Vagina (tissue), 2 donors: ENCODE measurements at regions not wholly inside any gene's neighbourhood (a gene's known extent, or its start where the extent isn't known, plus 50 kb on each side); places are given as distances from the start of the nearest gene placed in this dataset.
A peak's percentile ranks its signal among the peaks of the same experiment; 100 is the strongest.

Experiments used
- DNase-seq, 2 donors: peaks; one replicate each; pipeline ENCODE4 v3.0.0-alpha.2; 2017; ENCODE audit errors: extremely low spot score in 2 of 2
- H3K27ac ChIP-seq: fragments of 200-600 bp; sonication (generic); one replicate; pipeline ENCODE4 v1.5.1; 2019
- H3K27me3 ChIP-seq: fragments of 200-600 bp; sonication (generic); one replicate; pipeline ENCODE4 v1.5.1; 2019
- H3K36me3 ChIP-seq, 2 donors: fragments of 200-600 bp; sonication (generic); one replicate each; pipeline ENCODE4 v1.5.1; 2017 to 2019
- H3K4me1 ChIP-seq: fragments of 200-600 bp; sonication (generic); one replicate; pipeline ENCODE4 v1.5.1; 2019
- H3K4me3 ChIP-seq, 2 donors: fragments of 200-600 bp; sonication (generic); 1 replicate in 1 of 2; 2 replicates in 1 of 2; pipeline ENCODE4 v1.5.1; 2016 to 2019
- H3K9me3 ChIP-seq: fragments of 200-600 bp; sonication (generic); one replicate; pipeline ENCODE4 v1.5.1; 2019
- POLR2A ChIP-seq, 2 donors: fragments of 450-650 bp; IDR thresholded peaks; one replicate each; pipeline ENCODE4 v1.6.1; 2017; ENCODE audit warnings: antibody characterized with exemption in 2 of 2, mild to moderate bottlenecking in 2 of 2, moderate library complexity in 2 of 2
- POLR2AphosphoS5 ChIP-seq, 2 donors: sonication (generic); formaldehyde crosslinking; IDR thresholded peaks; one replicate each; pipeline ENCODE4 v1.9.0; 2017; ENCODE audit warnings: antibody characterized with exemption in 2 of 2, mild to moderate bottlenecking in 2 of 2, low read depth in 1 of 2; ENCODE audit not compliant: insufficient read depth in 1 of 2
- intact Hi-C: fragments of 100-400 bp; cut with DNase I; formaldehyde crosslinking; loops from one replicate; pipeline ENCODE4 v1.15.1; 2023
- TF ChIP-seq, protein P1 (sequence below), 3 experiments: fragments of 450-650 bp in 2 of 3; fragments of 200-600 bp in 1 of 3; sonication (generic) in 1 of 3; IDR thresholded peaks; one replicate each; pipeline ENCODE4 v1.5.1; 2017 to 2019; ENCODE audit warnings: antibody characterized with exemption in 3 of 3, mild to moderate bottlenecking in 2 of 3, moderate library complexity in 2 of 3

DNA sequence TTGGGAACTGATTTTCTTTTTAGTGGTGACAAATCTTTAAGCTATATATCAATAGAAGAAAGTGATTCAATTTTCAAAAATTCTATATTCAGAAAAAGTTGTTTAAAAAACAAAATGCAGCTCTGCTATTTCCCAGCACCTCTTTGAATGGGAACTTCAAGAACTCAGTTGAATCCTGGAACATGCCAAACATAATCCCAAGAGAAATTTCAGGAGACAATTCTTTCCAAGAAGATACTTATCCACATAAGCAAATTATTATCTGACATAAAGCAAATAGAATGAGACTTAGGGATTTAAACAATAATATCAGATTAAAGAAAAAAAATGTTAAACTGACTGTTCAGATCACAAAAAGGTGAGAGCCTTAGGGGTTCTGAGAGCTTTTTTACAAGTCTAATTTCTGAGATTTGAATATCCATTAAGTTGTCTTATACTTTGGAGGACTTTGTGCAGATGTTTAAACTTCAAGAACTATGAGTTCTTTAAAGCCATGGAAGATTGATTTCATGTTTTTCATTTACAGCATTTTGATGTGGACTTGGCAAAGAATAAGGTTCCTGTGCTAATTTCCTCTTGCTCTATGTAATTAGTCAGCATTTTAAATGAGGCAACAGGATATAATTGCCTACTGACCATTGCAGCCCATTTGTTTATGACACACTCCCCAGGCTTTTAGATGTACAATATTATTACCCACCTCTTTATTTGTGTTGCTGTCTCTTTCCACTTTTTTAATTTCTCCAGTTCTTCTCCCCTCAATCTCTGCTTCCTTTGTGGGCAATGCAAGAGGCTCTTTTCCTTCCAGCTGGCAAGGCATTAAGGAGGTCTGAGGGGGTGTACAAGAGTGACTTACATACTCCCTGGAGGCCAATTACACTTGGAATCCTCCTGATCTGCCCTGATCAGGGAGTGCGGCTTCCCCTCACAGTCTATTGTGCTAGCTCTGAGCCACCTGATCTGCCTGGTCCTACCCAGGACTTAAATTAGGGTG lies 419.1 kb downstream of the NR2F1-AS1 start:
- Histone ChIP-seq H3K9me3 (no peaks in the 10 kb centered on the region), H3K36me3 (no peaks in the 10 kb centered on the region), H3K27ac (peak overlapping the region; percentile 55), H3K27me3 (no peaks in the 10 kb centered on the region), H3K4me3 (no peak overlapping the region), H3K4me1 (peaks cover 25% of the 10 kb centered on the region)
- intact Hi-C loops, result no loop called here
- TF ChIP-seq POLR2A (IDR thresholded peaks at IDR 0.05), result no peak
- TF ChIP-seq, protein P1, sequence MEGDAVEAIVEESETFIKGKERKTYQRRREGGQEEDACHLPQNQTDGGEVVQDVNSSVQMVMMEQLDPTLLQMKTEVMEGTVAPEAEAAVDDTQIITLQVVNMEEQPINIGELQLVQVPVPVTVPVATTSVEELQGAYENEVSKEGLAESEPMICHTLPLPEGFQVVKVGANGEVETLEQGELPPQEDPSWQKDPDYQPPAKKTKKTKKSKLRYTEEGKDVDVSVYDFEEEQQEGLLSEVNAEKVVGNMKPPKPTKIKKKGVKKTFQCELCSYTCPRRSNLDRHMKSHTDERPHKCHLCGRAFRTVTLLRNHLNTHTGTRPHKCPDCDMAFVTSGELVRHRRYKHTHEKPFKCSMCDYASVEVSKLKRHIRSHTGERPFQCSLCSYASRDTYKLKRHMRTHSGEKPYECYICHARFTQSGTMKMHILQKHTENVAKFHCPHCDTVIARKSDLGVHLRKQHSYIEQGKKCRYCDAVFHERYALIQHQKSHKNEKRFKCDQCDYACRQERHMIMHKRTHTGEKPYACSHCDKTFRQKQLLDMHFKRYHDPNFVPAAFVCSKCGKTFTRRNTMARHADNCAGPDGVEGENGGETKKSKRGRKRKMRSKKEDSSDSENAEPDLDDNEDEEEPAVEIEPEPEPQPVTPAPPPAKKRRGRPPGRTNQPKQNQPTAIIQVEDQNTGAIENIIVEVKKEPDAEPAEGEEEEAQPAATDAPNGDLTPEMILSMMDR (IDR thresholded peaks at IDR 0.05), result no peak
- TF ChIP-seq POLR2AphosphoS5 (IDR thresholded peaks at IDR 0.05; ENCODE audit: insufficient read depth in 1 of 2, low read depth in 1 of 2), result no peak
- no peak for DNase-seq

DNA sequence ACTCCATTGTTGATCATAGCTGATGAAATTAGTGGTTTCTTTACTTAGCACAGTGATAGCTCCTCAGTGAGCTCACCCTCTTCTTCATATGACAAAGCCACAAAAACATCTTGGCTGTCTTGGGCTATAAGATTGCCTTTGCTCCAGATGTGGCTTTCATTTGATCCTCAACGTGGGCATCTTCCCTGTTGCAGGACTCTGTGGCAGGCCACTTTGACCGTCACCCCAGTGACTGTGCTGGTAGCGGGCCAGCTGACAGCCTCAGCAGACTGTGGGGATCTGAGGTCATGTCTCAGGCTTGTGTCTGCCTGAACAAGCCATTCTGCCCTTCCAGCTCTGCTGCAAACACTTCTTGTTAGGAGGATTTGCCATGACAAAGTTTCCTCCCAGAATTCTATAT lies 422.2 kb downstream of the NR2F1-AS1 start:
- Histone ChIP-seq H3K4me3 (no peak overlapping the region), H3K27me3 (no peaks in the 10 kb centered on the region), H3K36me3 (no peaks in the 10 kb centered on the region), H3K27ac (no peak overlapping the region), H3K9me3 (no peaks in the 10 kb centered on the region), H3K4me1 (peaks cover 25% of the 10 kb centered on the region)
- intact Hi-C loops, result no loop called here
- no peak for TF ChIP-seq POLR2A (IDR thresholded peaks at IDR 0.05)
- no peak for TF ChIP-seq POLR2AphosphoS5 (IDR thresholded peaks at IDR 0.05; ENCODE audit: insufficient read depth in 1 of 2, low read depth in 1 of 2)
- TF ChIP-seq, protein P1 (IDR thresholded peaks at IDR 0.05), result no peak
- DNase-seq, result no peak

DNA sequence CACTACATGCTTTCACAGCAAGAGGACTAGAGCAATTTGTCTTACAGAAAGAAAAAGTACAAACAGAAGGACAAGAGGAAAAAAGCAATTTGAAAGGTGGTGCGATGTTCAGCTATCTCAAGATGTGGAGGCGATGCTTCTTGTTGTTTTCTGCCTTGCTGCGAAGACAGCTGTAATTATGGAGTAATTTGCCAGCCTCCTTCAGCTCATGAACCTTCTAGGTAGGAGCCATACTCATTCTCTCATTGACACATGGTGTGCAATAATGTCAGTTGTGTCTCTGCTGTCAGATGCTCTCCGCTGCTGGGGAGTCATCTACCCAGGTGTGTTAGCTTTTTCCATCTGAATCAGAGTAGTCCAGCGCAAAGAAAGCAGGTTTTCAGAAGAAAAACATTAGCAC lies 424.5 kb downstream of the NR2F1-AS1 start:
- H3K9me3 ChIP-seq, result no peaks in the 10 kb centered on the region
- TF ChIP-seq POLR2A (IDR thresholded peaks at IDR 0.05) (no peak), POLR2AphosphoS5 (IDR thresholded peaks at IDR 0.05; ENCODE audit: insufficient read depth in 1 of 2, low read depth in 1 of 2) (no peak)
- TF ChIP-seq, protein P1 (IDR thresholded peaks at IDR 0.05), result no peak
- H3K4me1 ChIP-seq, result peaks cover 6% of the 10 kb centered on the region
- intact Hi-C loops, result no loop called here
- no peak overlapping the region for H3K27ac ChIP-seq
- no peak for DNase-seq
- H3K36me3 ChIP-seq, result no peaks in the 10 kb centered on the region
- H3K4me3 ChIP-seq, result no peak overlapping the region
- H3K27me3 ChIP-seq, result no peaks in the 10 kb centered on the region

DNA sequence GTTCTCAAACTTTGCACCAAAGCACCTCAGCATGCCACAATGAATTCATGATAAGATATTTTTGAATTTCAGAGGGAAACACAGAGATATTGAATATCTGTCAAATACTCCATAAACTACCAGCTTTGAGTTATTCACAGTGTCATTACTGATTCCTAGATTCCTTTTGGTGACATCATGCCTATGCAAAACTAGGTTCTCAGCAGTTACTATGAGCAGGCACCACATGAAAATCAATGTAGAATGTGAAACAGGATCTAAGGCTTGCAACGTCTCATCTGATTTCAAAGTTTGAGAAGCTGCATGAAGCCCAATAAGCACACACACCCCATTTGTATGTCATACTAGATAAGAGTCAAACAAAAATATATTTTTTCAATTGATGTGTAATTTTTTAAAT lies 426.5 kb downstream of the NR2F1-AS1 start:
- intact Hi-C loops, result no loop called here
- Histone ChIP-seq H3K4me1 (peaks cover 11% of the 10 kb centered on the region), H3K36me3 (no peaks in the 10 kb centered on the region), H3K27ac (no peak overlapping the region), H3K4me3 (no peak overlapping the region), H3K27me3 (no peaks in the 10 kb centered on the region), H3K9me3 (no peaks in the 10 kb centered on the region)
- no peak for DNase-seq
- TF ChIP-seq, protein P1 (IDR thresholded peaks at IDR 0.05), result no peak
- TF ChIP-seq POLR2A (IDR thresholded peaks at IDR 0.05) (no peak), POLR2AphosphoS5 (IDR thresholded peaks at IDR 0.05; ENCODE audit: insufficient read depth in 1 of 2, low read depth in 1 of 2) (no peak)

DNA sequence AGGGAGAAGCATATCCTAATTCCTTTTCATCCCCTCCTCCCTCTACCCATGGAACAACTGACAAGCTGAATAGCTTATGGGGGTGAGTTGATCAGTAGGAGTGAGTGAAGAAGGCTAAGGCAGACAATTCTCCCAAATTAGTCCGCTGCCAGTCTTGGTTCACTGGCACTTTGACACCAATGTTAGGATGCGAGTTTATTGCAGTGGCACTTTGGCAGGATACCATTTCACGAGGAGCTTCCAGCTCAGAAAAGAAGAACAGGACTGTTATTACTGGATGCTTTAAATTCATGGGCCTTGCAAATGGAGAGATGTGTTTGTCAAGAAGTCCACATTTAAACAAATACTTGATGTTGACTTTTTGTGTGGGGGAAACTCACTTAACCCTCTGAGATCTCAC lies 427.6 kb downstream of the NR2F1-AS1 start:
- no peak for DNase-seq
- TF ChIP-seq POLR2A (IDR thresholded peaks at IDR 0.05) (no peak), POLR2AphosphoS5 (IDR thresholded peaks at IDR 0.05; ENCODE audit: insufficient read depth in 1 of 2, low read depth in 1 of 2) (no peak)
- TF ChIP-seq, protein P1 (IDR thresholded peaks at IDR 0.05), result no peak
- Histone ChIP-seq H3K27me3 (no peaks in the 10 kb centered on the region), H3K27ac (no peak overlapping the region), H3K9me3 (no peaks in the 10 kb centered on the region), H3K4me3 (no peak overlapping the region), H3K4me1 (peaks cover 11% of the 10 kb centered on the region), H3K36me3 (no peaks in the 10 kb centered on the region)
- intact Hi-C loops, result no loop called here
